ENCODE measurements at regions not wholly inside any gene's neighbourhood (a gene's known extent, or its start where the extent isn't known, plus 50 kb on each side); places are given as distances from the start of the nearest gene placed in this dataset.

GRCh38 chr20:56826705-56827665 is 197.9 kb downstream of the TFAP2C start:
- H3K9me3 ChIP-seq (ENCODE audit: control insufficient read depth in 1 of 2, low read length in 2 of 2), result no peaks in the 10 kb centered on the region
- H3K4me3 ChIP-seq (ENCODE audit: low read depth in 1 of 2, low read length in 2 of 2), result peak overlapping the region in 1 of 2 donors; percentile 22
- H3K27ac ChIP-seq (ENCODE audit: low read length), result peak overlapping the region; percentile 57
- H3K27me3 ChIP-seq (ENCODE audit: low read depth, low read length), result peaks cover 9% of the 10 kb centered on the region
- no peaks in the 10 kb centered on the region for H3K36me3 ChIP-seq (ENCODE audit: control insufficient read depth in 1 of 2, insufficient read depth in 2 of 2, low read length in 2 of 2)
- H3K4me1 ChIP-seq (ENCODE audit: control insufficient read depth in 1 of 2, insufficient read depth in 2 of 2, low read length in 2 of 2), result peaks cover 0 to 6% of the 10 kb centered on the region in 2 donors

GRCh38 chr20:56827763-56828162 is 198.7 kb downstream of the TFAP2C start:
- Histone ChIP-seq H3K36me3 (ENCODE audit: control insufficient read depth in 1 of 2, insufficient read depth in 2 of 2, low read length in 2 of 2) (no peaks in the 10 kb centered on the region), H3K27me3 (ENCODE audit: low read depth, low read length) (peaks cover 9% of the 10 kb centered on the region), H3K9me3 (ENCODE audit: control insufficient read depth in 1 of 2, low read length in 2 of 2) (no peaks in the 10 kb centered on the region), H3K4me1 (ENCODE audit: control insufficient read depth in 1 of 2, insufficient read depth in 2 of 2, low read length in 2 of 2) (peaks cover 0 to 6% of the 10 kb centered on the region in 2 donors), H3K4me3 (ENCODE audit: low read depth in 1 of 2, low read length in 2 of 2) (peak overlapping the region in 1 of 2 donors; percentile 22), H3K27ac (ENCODE audit: low read length) (no peak overlapping the region)

GRCh38 chr20:56828402-56828801 is 199.3 kb downstream of the TFAP2C start:
- no peaks in the 10 kb centered on the region for H3K9me3 ChIP-seq (ENCODE audit: control insufficient read depth in 1 of 2, low read length in 2 of 2)
- H3K4me3 ChIP-seq (ENCODE audit: low read depth in 1 of 2, low read length in 2 of 2), result no peak overlapping the region
- peaks cover 0 to 6% of the 10 kb centered on the region in 2 donors for H3K4me1 ChIP-seq (ENCODE audit: control insufficient read depth in 1 of 2, insufficient read depth in 2 of 2, low read length in 2 of 2)
- H3K36me3 ChIP-seq (ENCODE audit: control insufficient read depth in 1 of 2, insufficient read depth in 2 of 2, low read length in 2 of 2), result no peaks in the 10 kb centered on the region
- H3K27ac ChIP-seq (ENCODE audit: low read length), result no peak overlapping the region
- H3K27me3 ChIP-seq (ENCODE audit: low read depth, low read length), result peaks cover 9% of the 10 kb centered on the region

GRCh38 chr20:56829788-56830385 is 200.8 kb downstream of the TFAP2C start:
- H3K4me1 ChIP-seq (ENCODE audit: control insufficient read depth in 1 of 2, insufficient read depth in 2 of 2, low read length in 2 of 2), result peaks cover 0 to 6% of the 10 kb centered on the region in 2 donors

GRCh38 chr20:56831795-56832194 is 202.7 kb downstream of the TFAP2C start:
- Histone ChIP-seq H3K36me3 (ENCODE audit: control insufficient read depth in 1 of 2, insufficient read depth in 2 of 2, low read length in 2 of 2) (no peaks in the 10 kb centered on the region), H3K9me3 (ENCODE audit: control insufficient read depth in 1 of 2, low read length in 2 of 2) (no peaks in the 10 kb centered on the region), H3K4me1 (ENCODE audit: control insufficient read depth in 1 of 2, insufficient read depth in 2 of 2, low read length in 2 of 2) (peaks cover 0 to 3% of the 10 kb centered on the region in 2 donors), H3K27ac (ENCODE audit: low read length) (no peak overlapping the region), H3K27me3 (ENCODE audit: low read depth, low read length) (peaks cover 9% of the 10 kb centered on the region), H3K4me3 (ENCODE audit: low read depth in 1 of 2, low read length in 2 of 2) (no peak overlapping the region)

More at GRCh38 chr20:56829788-56830385, 200.8 kb downstream of the TFAP2C start:
- Histone ChIP-seq H3K36me3 (ENCODE audit: control insufficient read depth in 1 of 2, insufficient read depth in 2 of 2, low read length in 2 of 2) (no peaks in the 10 kb centered on the region), H3K4me3 (ENCODE audit: low read depth in 1 of 2, low read length in 2 of 2) (no peak overlapping the region), H3K9me3 (ENCODE audit: control insufficient read depth in 1 of 2, low read length in 2 of 2) (no peaks in the 10 kb centered on the region), H3K27me3 (ENCODE audit: low read depth, low read length) (peaks cover 9% of the 10 kb centered on the region), H3K27ac (ENCODE audit: low read length) (no peak overlapping the region)

GRCh38 chr20:56833427-56833826 is 204.3 kb downstream of the TFAP2C start:
- Histone ChIP-seq H3K27ac (ENCODE audit: low read length) (no peak overlapping the region), H3K27me3 (ENCODE audit: low read depth, low read length) (peaks cover 9% of the 10 kb centered on the region)

GRCh38 chr20:56835829-56836550 is 206.9 kb downstream of the TFAP2C start:
- H3K27me3 ChIP-seq (ENCODE audit: low read depth, low read length), result peaks cover 3% of the 10 kb centered on the region
- no peaks in the 10 kb centered on the region for H3K9me3 ChIP-seq (ENCODE audit: control insufficient read depth in 1 of 2, low read length in 2 of 2)
- H3K4me1 ChIP-seq (ENCODE audit: control insufficient read depth in 1 of 2, insufficient read depth in 2 of 2, low read length in 2 of 2), result peaks cover 0 to 11% of the 10 kb centered on the region in 2 donors
- no peak overlapping the region for H3K4me3 ChIP-seq (ENCODE audit: low read depth in 1 of 2, low read length in 2 of 2)
- no peaks in the 10 kb centered on the region for H3K36me3 ChIP-seq (ENCODE audit: control insufficient read depth in 1 of 2, insufficient read depth in 2 of 2, low read length in 2 of 2)
- no peak overlapping the region for H3K27ac ChIP-seq (ENCODE audit: low read length)

More at GRCh38 chr20:56833427-56833826, 204.3 kb downstream of the TFAP2C start:
- Histone ChIP-seq H3K4me3 (ENCODE audit: low read depth in 1 of 2, low read length in 2 of 2) (no peak overlapping the region), H3K9me3 (ENCODE audit: control insufficient read depth in 1 of 2, low read length in 2 of 2) (no peaks in the 10 kb centered on the region), H3K36me3 (ENCODE audit: control insufficient read depth in 1 of 2, insufficient read depth in 2 of 2, low read length in 2 of 2) (no peaks in the 10 kb centered on the region), H3K4me1 (ENCODE audit: control insufficient read depth in 1 of 2, insufficient read depth in 2 of 2, low read length in 2 of 2) (no peaks in the 10 kb centered on the region)

GRCh38 chr20:56839222-56839621 is 210.1 kb downstream of the TFAP2C start:
- Histone ChIP-seq H3K27ac (ENCODE audit: low read length) (no peak overlapping the region), H3K4me1 (ENCODE audit: control insufficient read depth in 1 of 2, insufficient read depth in 2 of 2, low read length in 2 of 2) (peaks cover 0 to 18% of the 10 kb centered on the region in 2 donors), H3K9me3 (ENCODE audit: control insufficient read depth in 1 of 2, low read length in 2 of 2) (no peaks in the 10 kb centered on the region), H3K36me3 (ENCODE audit: control insufficient read depth in 1 of 2, insufficient read depth in 2 of 2, low read length in 2 of 2) (no peaks in the 10 kb centered on the region), H3K27me3 (ENCODE audit: low read depth, low read length) (no peaks in the 10 kb centered on the region), H3K4me3 (ENCODE audit: low read depth in 1 of 2, low read length in 2 of 2) (no peak overlapping the region)

GRCh38 chr20:56839786-56840185 is 210.7 kb downstream of the TFAP2C start:
- no peaks in the 10 kb centered on the region for H3K36me3 ChIP-seq (ENCODE audit: control insufficient read depth in 1 of 2, insufficient read depth in 2 of 2, low read length in 2 of 2)
- no peak overlapping the region for H3K4me3 ChIP-seq (ENCODE audit: low read depth in 1 of 2, low read length in 2 of 2)
- H3K9me3 ChIP-seq (ENCODE audit: control insufficient read depth in 1 of 2, low read length in 2 of 2), result no peaks in the 10 kb centered on the region
- H3K4me1 ChIP-seq (ENCODE audit: control insufficient read depth in 1 of 2, insufficient read depth in 2 of 2, low read length in 2 of 2), result peaks cover 0 to 18% of the 10 kb centered on the region in 2 donors
- H3K27me3 ChIP-seq (ENCODE audit: low read depth, low read length), result no peaks in the 10 kb centered on the region
- H3K27ac ChIP-seq (ENCODE audit: low read length), result no peak overlapping the region

- H3K27me3 ChIP-seq (ENCODE audit: low read depth, low read length), result no peaks in the 10 kb centered on the region
- no peaks in the 10 kb centered on the region for H3K36me3 ChIP-seq (ENCODE audit: control insufficient read depth in 1 of 2, insufficient read depth in 2 of 2, low read length in 2 of 2)
- H3K4me3 ChIP-seq (ENCODE audit: low read depth in 1 of 2, low read length in 2 of 2), result no peak overlapping the region
- no peak overlapping the region for H3K27ac ChIP-seq (ENCODE audit: low read length)
- peaks cover 0 to 18% of the 10 kb centered on the region in 2 donors for H3K4me1 ChIP-seq (ENCODE audit: control insufficient read depth in 1 of 2, insufficient read depth in 2 of 2, low read length in 2 of 2)
- H3K9me3 ChIP-seq (ENCODE audit: control insufficient read depth in 1 of 2, low read length in 2 of 2), result no peaks in the 10 kb centered on the region
Measured at GRCh38 chr20:56840716-56841261, 211.7 kb downstream of the TFAP2C start.

All from muscle layer of duodenum (tissue), 2 donors.